Effector memory CD4-positive, alpha-beta T cell (primary cell): ENCODE measurements at regions not wholly inside any gene's neighbourhood (a gene's known extent, or its start where the extent isn't known, plus 50 kb on each side); places are given as distances from the start of the nearest gene placed in this dataset.
"Not testable (repeated sequence)": the region's sequence is repeated elsewhere in the genome, so short reads cannot be mapped to it uniquely, and the experiment has no call there.

Experiments
- DNase-seq, 3 donors: peaks; one replicate each; pipeline ENCODE4 v3.0.0-alpha.2; 2020
- H3K27ac ChIP-seq: 2 replicates; pipeline ENCODE4 v1.7.0; 2013; ENCODE audit warnings: mild to moderate bottlenecking, low read length, moderate library complexity; ENCODE audit not compliant: insufficient read depth, poor library complexity, severe bottlenecking
- H3K27me3 ChIP-seq: replicated peaks from 2 replicates; pipeline ENCODE4 v1.7.0; 2013; ENCODE audit warnings: mild to moderate bottlenecking, low read length; ENCODE audit not compliant: insufficient read depth, control insufficient read depth, poor library complexity, severe bottlenecking
- H3K36me3 ChIP-seq: 2 replicates; pipeline ENCODE4 v1.7.0; 2013; ENCODE audit warnings: mild to moderate bottlenecking, low read length, moderate library complexity; ENCODE audit not compliant: control insufficient read depth, insufficient read depth
- H3K4me1 ChIP-seq: 2 replicates; pipeline ENCODE4 v1.7.0; 2013; ENCODE audit warnings: low read length, mild to moderate bottlenecking; ENCODE audit not compliant: control insufficient read depth, insufficient read depth, poor library complexity, severe bottlenecking
- H3K4me3 ChIP-seq: 2 replicates; pipeline ENCODE4 v1.7.0; 2013; ENCODE audit warnings: low read length, low read depth, mild to moderate bottlenecking; ENCODE audit not compliant: insufficient read depth, poor library complexity, severe bottlenecking
- H3K9me3 ChIP-seq: 2 replicates; pipeline ENCODE4 v1.7.0; 2013; ENCODE audit warnings: mild to moderate bottlenecking, low read length, moderate library complexity; ENCODE audit not compliant: control insufficient read depth

DNA sequence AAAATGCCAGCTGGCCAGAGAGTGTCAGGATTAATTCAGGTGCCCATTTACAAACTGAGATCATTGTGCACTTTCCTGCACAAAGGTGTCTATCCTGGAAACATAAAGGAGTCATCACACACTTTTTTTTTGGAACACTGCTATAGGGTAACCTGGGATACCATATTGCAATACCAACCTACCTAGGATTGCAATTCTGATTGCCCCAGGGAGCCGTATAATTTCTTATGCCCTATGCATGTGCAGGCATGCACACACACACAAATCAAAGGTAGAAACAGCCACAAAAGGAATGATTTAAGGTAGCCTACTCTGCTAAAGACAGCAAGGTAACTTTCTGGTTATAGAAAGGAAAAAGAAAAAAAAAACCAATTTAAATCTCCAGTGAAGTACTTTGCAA lies 285.3 kb upstream of the KITLG start:
- Histone ChIP-seq H3K27me3 (no peaks in the 10 kb centered on the region), H3K36me3 (no peaks in the 10 kb centered on the region), H3K9me3 (no peaks in the 10 kb centered on the region), H3K4me3 (no peak overlapping the region), H3K27ac (no peak overlapping the region), H3K4me1 (no peaks in the 10 kb centered on the region)
- no peak for DNase-seq

DNA sequence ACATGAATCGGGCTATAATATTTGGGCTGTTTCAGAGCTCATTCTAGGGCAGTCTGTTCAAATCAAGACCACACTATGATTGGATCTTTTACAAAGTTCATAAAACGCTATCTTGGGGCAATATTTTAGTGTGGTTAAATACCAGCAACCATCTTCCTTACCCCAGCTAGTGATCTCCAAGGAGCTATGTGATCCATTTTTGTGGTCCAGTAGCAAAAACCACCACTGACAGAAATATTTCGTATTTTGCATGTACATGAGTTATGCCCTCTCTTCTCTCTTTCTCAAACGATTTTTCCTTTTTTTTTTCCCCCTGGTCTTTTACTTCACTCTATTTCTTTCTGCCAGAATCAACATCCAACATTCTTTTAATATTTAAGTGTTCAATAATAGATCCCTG lies 280.6 kb upstream of the KITLG start:
- Histone ChIP-seq H3K36me3 (no peaks in the 10 kb centered on the region), H3K27me3 (no peaks in the 10 kb centered on the region), H3K9me3 (no peaks in the 10 kb centered on the region), H3K4me1 (no peaks in the 10 kb centered on the region), H3K4me3 (no peak overlapping the region), H3K27ac (no peak overlapping the region)
- DNase-seq: no peak

DNA sequence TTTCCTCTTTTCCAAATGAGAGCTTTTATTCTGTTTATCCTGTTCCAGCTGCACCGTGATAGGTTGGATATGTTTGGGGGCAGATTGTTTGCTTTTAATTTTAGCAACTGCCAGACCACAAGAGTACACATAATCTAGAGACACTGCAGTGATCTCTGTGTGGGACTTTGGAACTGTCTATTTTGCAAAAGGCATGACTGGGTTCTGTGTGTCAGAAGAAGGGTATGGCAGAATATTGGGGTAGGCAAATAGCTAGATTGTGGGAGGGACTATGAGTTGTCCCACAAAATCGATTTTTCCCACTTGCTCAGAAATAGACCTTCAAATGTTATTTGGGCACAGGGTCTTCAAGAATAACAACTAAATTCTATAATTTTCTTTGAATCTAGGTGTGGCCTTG lies 275.9 kb upstream of the KITLG start:
- Histone ChIP-seq H3K4me1 (no peaks in the 10 kb centered on the region), H3K4me3 (no peak overlapping the region), H3K27ac (no peak overlapping the region), H3K27me3 (no peaks in the 10 kb centered on the region), H3K36me3 (no peaks in the 10 kb centered on the region), H3K9me3 (no peaks in the 10 kb centered on the region)
- DNase-seq: no peak

DNA sequence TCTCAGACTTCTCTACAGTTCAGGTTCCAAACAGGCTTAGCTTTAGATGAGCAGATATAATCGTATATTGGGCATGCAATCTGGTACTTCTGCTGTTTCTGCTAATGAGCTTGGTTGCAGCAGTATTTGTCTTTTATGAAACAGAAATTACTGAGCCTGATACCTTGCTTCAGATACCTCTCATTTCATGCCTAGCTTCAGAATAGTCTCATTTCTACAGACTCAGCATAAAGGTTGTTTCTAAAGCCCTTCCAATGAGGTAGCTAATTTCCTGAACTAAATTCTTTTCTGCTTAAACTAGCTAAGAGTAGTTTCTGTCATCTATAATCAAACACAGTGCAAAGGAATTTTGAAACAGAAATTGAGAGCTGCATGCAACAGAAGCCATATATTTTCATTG lies 275.0 kb upstream of the KITLG start:
- no peak for DNase-seq
- no peaks in the 10 kb centered on the region for H3K9me3 ChIP-seq
- H3K4me3 ChIP-seq: no peak overlapping the region
- no peaks in the 10 kb centered on the region for H3K4me1 ChIP-seq
- no peaks in the 10 kb centered on the region for H3K27me3 ChIP-seq
- no peaks in the 10 kb centered on the region for H3K36me3 ChIP-seq
- no peak overlapping the region for H3K27ac ChIP-seq

DNA sequence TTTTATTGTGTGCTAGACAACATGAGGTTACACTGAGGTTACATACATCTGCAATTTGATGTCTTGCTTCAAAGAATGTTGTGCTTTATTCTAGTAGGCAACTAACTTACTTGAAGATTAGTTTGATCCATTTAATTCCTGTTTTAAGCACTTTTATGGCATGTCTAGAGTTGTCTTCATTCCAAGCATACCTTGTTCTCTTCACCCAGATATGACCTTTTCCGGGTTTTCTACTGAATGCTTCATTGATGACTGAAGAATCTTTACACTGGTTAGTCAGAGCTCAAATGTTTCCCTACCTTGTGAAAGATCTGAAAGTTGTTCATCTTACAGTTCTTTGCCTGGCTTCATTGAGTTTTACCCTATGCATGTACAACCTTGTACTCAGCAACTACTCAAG lies 274.0 kb upstream of the KITLG start:
- H3K27ac ChIP-seq: no peak overlapping the region
- no peaks in the 10 kb centered on the region for H3K9me3 ChIP-seq
- H3K4me3 ChIP-seq: no peak overlapping the region
- H3K36me3 ChIP-seq: no peaks in the 10 kb centered on the region
- H3K27me3 ChIP-seq: no peaks in the 10 kb centered on the region
- DNase-seq: no peak
- no peaks in the 10 kb centered on the region for H3K4me1 ChIP-seq

DNA sequence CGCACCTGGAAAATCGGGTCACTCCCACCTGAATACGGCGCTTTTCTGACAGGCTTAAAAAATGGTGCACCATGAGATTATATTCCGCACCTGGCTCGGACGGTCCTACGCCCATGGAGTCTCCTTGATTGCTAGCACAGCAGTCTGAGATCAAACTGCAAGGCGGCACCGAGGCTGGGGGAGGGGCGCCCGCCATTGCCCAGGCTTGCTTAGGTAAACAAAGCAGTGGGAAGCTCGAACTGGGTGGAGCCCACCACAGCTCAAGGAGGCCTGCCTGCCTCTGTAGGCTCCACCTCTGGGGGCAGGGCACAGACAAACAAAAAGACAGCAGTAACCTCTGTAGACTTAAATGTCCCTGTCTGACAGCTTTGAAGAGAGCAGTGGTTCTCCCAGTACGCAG lies 267.0 kb upstream of the KITLG start:
- not testable (repeated sequence) for H3K36me3 ChIP-seq, DNase-seq, H3K27me3 ChIP-seq, H3K4me1 ChIP-seq, H3K4me3 ChIP-seq, H3K9me3 ChIP-seq, H3K27ac ChIP-seq

DNA sequence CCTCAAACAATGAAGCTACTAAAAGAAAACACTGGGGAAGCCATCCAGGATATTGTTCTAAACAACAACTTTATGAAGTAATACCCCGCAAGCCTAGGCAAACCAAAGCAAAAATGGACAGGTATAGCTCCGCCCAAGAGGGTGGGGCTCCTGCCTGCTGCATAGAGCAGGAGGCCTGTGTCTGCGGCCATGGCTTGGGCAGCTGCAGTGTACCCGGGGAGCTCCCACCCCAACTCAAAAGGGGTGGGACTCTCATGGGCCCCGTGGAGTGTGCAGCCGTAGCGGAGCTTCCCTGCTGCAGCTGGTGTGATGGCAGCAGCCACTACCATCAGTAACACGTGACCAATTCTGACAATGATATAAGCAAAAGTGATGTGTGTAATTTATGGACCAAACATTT lies 264.2 kb upstream of the KITLG start:
- Histone ChIP-seq H3K9me3 (no peaks in the 10 kb centered on the region), H3K36me3 (no peaks in the 10 kb centered on the region), H3K27me3 (no peaks in the 10 kb centered on the region), H3K4me1 (no peaks in the 10 kb centered on the region), H3K4me3 (no peak overlapping the region), H3K27ac (no peak overlapping the region)
- no peak for DNase-seq

DNA sequence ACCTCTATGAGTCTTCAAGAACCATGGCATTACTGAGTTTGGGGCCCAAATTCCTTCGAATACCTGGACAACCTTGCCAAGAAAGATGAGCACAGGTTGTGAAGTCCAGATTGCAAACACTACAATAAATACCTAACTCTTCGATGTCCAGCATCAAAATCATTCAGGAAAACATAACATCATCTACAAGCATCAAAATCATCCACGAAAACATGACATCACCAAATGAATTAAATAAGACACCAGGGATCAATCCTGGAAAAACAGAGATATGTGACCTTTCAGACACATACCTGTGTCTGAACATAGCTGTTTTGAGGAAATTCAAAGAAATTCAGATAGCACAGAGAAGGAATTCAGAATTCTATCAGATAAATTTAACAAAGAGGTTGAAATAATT lies 262.0 kb upstream of the KITLG start:
- no peak overlapping the region for H3K4me3 ChIP-seq
- H3K36me3 ChIP-seq: no peaks in the 10 kb centered on the region
- H3K9me3 ChIP-seq: no peaks in the 10 kb centered on the region
- no peak for DNase-seq
- no peaks in the 10 kb centered on the region for H3K27me3 ChIP-seq
- H3K4me1 ChIP-seq: no peaks in the 10 kb centered on the region
- no peak overlapping the region for H3K27ac ChIP-seq

DNA sequence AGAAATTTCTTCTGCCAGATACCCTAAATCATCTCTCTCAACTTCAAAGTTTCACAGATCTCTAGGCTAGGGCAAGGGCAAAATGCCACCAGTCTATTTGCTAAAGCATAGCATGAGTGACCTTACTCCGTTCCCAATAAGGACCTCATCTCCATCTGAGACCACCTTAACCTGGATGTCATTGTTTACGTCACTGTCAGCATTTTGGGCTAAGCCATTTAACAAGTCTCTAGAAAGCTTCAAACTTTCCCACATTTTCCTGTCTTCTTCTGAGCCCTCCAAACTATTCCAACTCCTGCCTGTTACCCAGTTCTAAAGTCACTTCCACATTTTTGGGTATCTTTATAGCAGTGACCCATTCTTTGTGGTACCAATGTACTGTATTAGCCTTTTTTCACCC lies 259.2 kb upstream of the KITLG start:
- Histone ChIP-seq H3K4me3 (no peak overlapping the region), H3K4me1 (no peaks in the 10 kb centered on the region), H3K27me3 (no peaks in the 10 kb centered on the region), H3K9me3 (no peaks in the 10 kb centered on the region), H3K36me3 (no peaks in the 10 kb centered on the region), H3K27ac (no peak overlapping the region)
- DNase-seq: no peak

DNA sequence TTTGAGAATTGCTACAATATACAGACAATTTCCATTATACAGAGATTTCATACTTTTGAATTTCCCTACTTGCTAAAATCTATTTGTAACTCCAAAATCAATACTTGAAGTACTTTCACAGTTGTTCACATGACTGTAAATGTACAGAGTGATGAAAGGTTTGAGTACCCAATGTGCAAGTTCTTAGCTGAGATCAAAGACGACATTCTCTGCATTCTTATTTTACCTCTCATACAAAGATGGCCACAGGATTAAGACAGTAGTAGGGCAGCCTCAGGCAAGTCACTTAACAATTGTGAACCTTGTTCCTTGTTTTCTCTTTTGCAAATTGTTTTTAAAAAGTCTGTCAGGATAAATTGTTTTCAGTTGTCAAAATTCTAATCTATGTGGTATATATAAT lies 255.9 kb upstream of the KITLG start:
- no peak for DNase-seq
- Histone ChIP-seq H3K27ac (no peak overlapping the region), H3K36me3 (no peaks in the 10 kb centered on the region), H3K4me1 (no peaks in the 10 kb centered on the region), H3K4me3 (no peak overlapping the region), H3K27me3 (no peaks in the 10 kb centered on the region), H3K9me3 (no peaks in the 10 kb centered on the region)

DNA sequence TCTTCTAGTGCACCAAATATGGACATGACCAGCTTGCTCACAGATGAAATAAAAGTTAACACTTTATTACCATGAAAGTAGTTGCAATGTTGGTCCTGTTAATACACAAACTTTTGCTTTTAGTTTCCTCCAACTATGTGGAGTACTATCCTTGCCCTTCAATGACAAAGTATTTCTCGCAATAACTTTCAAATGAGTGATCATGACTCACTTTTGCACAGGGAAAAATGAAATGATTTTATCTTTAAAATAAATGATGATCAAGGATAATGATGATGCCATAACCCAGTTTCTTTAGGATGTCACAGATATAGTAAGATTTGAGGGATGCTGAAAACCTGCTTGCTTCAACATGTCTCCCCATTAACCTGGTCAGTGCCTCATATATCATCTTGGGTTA lies 254.0 kb upstream of the KITLG start:
- Histone ChIP-seq H3K27me3 (no peaks in the 10 kb centered on the region), H3K9me3 (no peaks in the 10 kb centered on the region), H3K27ac (no peak overlapping the region), H3K4me3 (no peak overlapping the region), H3K4me1 (no peaks in the 10 kb centered on the region), H3K36me3 (no peaks in the 10 kb centered on the region)
- no peak for DNase-seq
